ENCODE measurements at regions not wholly inside any gene's neighbourhood (a gene's known extent, or its start where the extent isn't known, plus 50 kb on each side); places are given as distances from the start of the nearest gene placed in this dataset.

- DNase-seq = no peak
- H3K9me3 ChIP-seq = no peaks in the 10 kb centered on the region
- no peak for TF ChIP-seq CTCF (IDR thresholded peaks at IDR 0.05)
- TF ChIP-seq POLR2A (IDR thresholded peaks at IDR 0.05) = no peak
- H3K27ac ChIP-seq = no peak overlapping the region
- no peaks in the 10 kb centered on the region for H3K36me3 ChIP-seq
- no peak overlapping the region for H3K4me3 ChIP-seq
- intact Hi-C loops (cut with DNase I; ENCODE audit: low total_unique reads) = no loop called here
- H3K27me3 ChIP-seq = no peaks in the 10 kb centered on the region
- no peaks in the 10 kb centered on the region for H3K4me1 ChIP-seq
These were observed 794.6 kb upstream of the LRRN3 start for GRCh38 chr7:110296321-110296720.

DNA sequence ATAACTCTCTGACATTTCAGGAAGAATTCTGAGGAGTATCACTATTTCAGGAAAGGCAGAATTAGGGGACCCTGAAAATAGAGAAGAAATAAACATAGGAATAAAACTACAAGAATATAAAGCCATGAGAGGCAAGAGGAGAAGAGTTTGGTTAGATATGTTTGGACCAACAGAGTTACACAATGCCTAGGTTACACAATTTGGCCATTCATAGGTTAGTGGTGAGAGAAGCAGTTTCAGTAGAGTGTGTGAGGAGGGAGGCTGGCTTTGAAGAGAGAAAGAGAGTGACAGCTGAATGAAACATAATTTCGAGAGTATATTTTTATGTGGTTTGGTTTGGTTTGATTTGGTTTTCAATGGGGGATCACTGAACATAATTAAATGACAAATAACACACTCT is 783.2 kb upstream of the LRRN3 start:
- no peak for DNase-seq
- H3K4me3 ChIP-seq = no peak overlapping the region
- no peak for TF ChIP-seq POLR2A (IDR thresholded peaks at IDR 0.05)
- no peak for TF ChIP-seq CTCF (IDR thresholded peaks at IDR 0.05)

GRCh38 chr7:110308791-110309190 is 782.1 kb upstream of the LRRN3 start:
- no peak overlapping the region for H3K27ac ChIP-seq
- H3K4me3 ChIP-seq = no peak overlapping the region
- no peaks in the 10 kb centered on the region for H3K27me3 ChIP-seq
- no peaks in the 10 kb centered on the region for H3K36me3 ChIP-seq
- intact Hi-C loops (cut with DNase I; ENCODE audit: low total_unique reads) = no loop called here
- H3K4me1 ChIP-seq = no peaks in the 10 kb centered on the region
- no peaks in the 10 kb centered on the region for H3K9me3 ChIP-seq
- DNase-seq = no peak
- TF ChIP-seq CTCF (IDR thresholded peaks at IDR 0.05) (no peak), POLR2A (IDR thresholded peaks at IDR 0.05) (no peak)

More for the DNA sequence above, 783.2 kb upstream of the LRRN3 start:
- H3K27ac ChIP-seq = no peak overlapping the region
- H3K36me3 ChIP-seq = no peaks in the 10 kb centered on the region
- intact Hi-C loops (cut with DNase I; ENCODE audit: low total_unique reads) = no loop called here
- H3K9me3 ChIP-seq = no peaks in the 10 kb centered on the region
- H3K4me1 ChIP-seq = no peaks in the 10 kb centered on the region
- no peaks in the 10 kb centered on the region for H3K27me3 ChIP-seq

- H3K9me3 ChIP-seq = no peaks in the 10 kb centered on the region
- TF ChIP-seq CTCF (IDR thresholded peaks at IDR 0.05) (no peak), POLR2A (IDR thresholded peaks at IDR 0.05) (no peak)
- no peak for DNase-seq
- intact Hi-C loops (cut with DNase I; ENCODE audit: low total_unique reads) = no loop called here
- no peak overlapping the region for H3K4me3 ChIP-seq
- H3K36me3 ChIP-seq = no peaks in the 10 kb centered on the region
- no peaks in the 10 kb centered on the region for H3K27me3 ChIP-seq
- no peaks in the 10 kb centered on the region for H3K4me1 ChIP-seq
- no peak overlapping the region for H3K27ac ChIP-seq
These were observed 781.0 kb upstream of the LRRN3 start for GRCh38 chr7:110309941-110310340.

DNA sequence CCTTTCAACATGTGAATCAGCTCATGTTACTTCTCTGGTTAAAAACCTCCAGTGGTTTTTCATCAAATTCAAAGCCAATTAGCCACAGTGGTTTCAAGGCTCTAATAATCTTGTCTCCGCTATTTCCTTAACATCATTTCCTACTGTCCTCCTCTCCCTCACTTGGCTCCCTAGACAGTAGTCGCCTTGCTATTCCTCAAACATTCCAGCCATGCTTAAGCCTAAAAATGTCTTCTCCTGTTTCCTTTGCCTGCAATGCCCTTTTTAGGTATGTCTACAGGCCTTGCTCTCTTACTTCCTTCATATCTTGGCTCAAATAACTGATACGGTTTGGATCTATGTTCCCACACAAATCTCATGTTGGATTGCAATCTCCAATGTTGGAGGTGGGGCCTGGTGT is 779.4 kb upstream of the LRRN3 start:
- intact Hi-C loops (cut with DNase I; ENCODE audit: low total_unique reads) = no loop called here
- H3K36me3 ChIP-seq = no peaks in the 10 kb centered on the region
- DNase-seq = no peak

More for the DNA sequence above, 779.4 kb upstream of the LRRN3 start:
- TF ChIP-seq CTCF (IDR thresholded peaks at IDR 0.05) = no peak
- TF ChIP-seq POLR2A (IDR thresholded peaks at IDR 0.05) = no peak
- H3K4me3 ChIP-seq = no peak overlapping the region
- no peaks in the 10 kb centered on the region for H3K27me3 ChIP-seq
- no peak overlapping the region for H3K27ac ChIP-seq
- H3K9me3 ChIP-seq = no peaks in the 10 kb centered on the region
- no peaks in the 10 kb centered on the region for H3K4me1 ChIP-seq

Data from uterus (tissue), 3 donors.